Liver (tissue), 3 donors: ENCODE measurements at regions not wholly inside any gene's neighbourhood (a gene's known extent, or its start where the extent isn't known, plus 50 kb on each side); places are given as distances from the start of the nearest gene placed in this dataset.

ENCODE experiments used
- ATF3 ChIP-seq: IDR thresholded peaks from 2 replicates; pipeline ENCODE4 v1.6.1; 2016; ENCODE audit warnings: antibody characterized with exemption
- CTCF ChIP-seq: fragments of 150-350 bp; IDR thresholded peaks from 2 replicates; pipeline ENCODE4 v1.5.1; 2017; ENCODE audit warnings: improper control_type of control experiment, low read depth, low read length; ENCODE audit not compliant: missing input control
- donor health status: healthy.
- donor health status: healthy.

- TF ChIP-seq CTCF: no peak
- TF ChIP-seq ATF3: no peak
Observed at GRCh38 chr15:92801774-92802464, 98.2 kb upstream of the CHD2 start.
